PC-9 (cell line): ENCODE measurements at regions not wholly inside any gene's neighbourhood (a gene's known extent, or its start where the extent isn't known, plus 50 kb on each side); places are given as distances from the start of the nearest gene placed in this dataset.
"Not testable (repeated sequence)": the region's sequence is repeated elsewhere in the genome, so short reads cannot be mapped to it uniquely, and the experiment has no call there.

Experiments
- BruUV-seq: library from RNA; stranded (reverse); fragments of 400-500 nt; replicated peaks from 2 replicates; lab custom pipeline; 2021; lab: Mats Ljungman, UMichigan
- CTCF ChIA-PET: fragments of 300-600 bp; sonication (Branson Sonifier 250); formaldehyde crosslinking; loops from one replicate; lab custom pipeline; 2022; ENCODE audit warnings: antibody characterized with exemption; lab: Charles Lee
- POLR2A ChIA-PET: fragments of 300-600 bp; sonication (Branson Sonifier 250); formaldehyde crosslinking; loops from one replicate; lab custom pipeline; 2022; ENCODE audit warnings: antibody characterized with exemption; ENCODE audit not compliant: unreplicated experiment; lab: Charles Lee
- DNase-seq, 2 experiments: peaks; one replicate each; pipeline versions ENCODE4 v3.0.0 to v3.0.0-alpha.2; 2015 to 2022; ENCODE audit warnings: mixed read lengths in 1 of 2
- H2AFZ ChIP-seq: fragments of 200-600 bp; sonication (generic); 2 replicates; pipeline ENCODE4 v1.8.1; 2017; ENCODE audit warnings: antibody characterized with exemption
- H3F3A ChIP-seq: fragments of 200-600 bp; sonication (generic); 2 replicates; pipeline ENCODE4 v1.8.1; 2017; ENCODE audit warnings: antibody characterized with exemption, mild to moderate bottlenecking, low read depth; ENCODE audit not compliant: insufficient read depth
- H3K27ac ChIP-seq: fragments of 200-600 bp; sonication (generic); 2 replicates; pipeline ENCODE4 v1.6.1; 2016; ENCODE audit warnings: mixed run types
- H3K27me3 ChIP-seq: fragments of 200-600 bp; sonication (generic); 2 replicates; pipeline ENCODE4 v1.6.1; 2016; ENCODE audit warnings: low read depth, mixed run types; ENCODE audit not compliant: insufficient read depth
- H3K36me3 ChIP-seq: fragments of 200-600 bp; sonication (generic); 2 replicates; pipeline ENCODE4 v1.6.1; 2016; ENCODE audit warnings: low read depth, mixed run types
- H3K4me1 ChIP-seq: fragments of 200-600 bp; sonication (generic); replicated peaks from 2 replicates; pipeline ENCODE4 v1.6.1; 2016; ENCODE audit warnings: mixed run types; ENCODE audit not compliant: insufficient read depth
- H3K4me2 ChIP-seq: fragments of 200-600 bp; sonication (generic); 2 replicates; pipeline ENCODE4 v1.6.1; 2017; ENCODE audit warnings: mixed run types
- H3K4me3 ChIP-seq: fragments of 200-600 bp; sonication (generic); 2 replicates; pipeline ENCODE4 v1.6.1; 2016; ENCODE audit warnings: mixed run types
- H3K79me2 ChIP-seq: fragments of 200-600 bp; sonication (generic); 2 replicates; pipeline ENCODE4 v1.6.1; 2017; ENCODE audit warnings: low read depth, mixed run types
- H3K9me2 ChIP-seq: fragments of 200-600 bp; sonication (generic); 2 replicates; pipeline ENCODE4 v1.8.1; 2017; ENCODE audit warnings: mild to moderate bottlenecking; ENCODE audit not compliant: insufficient read depth
- H3K9me3 ChIP-seq: fragments of 200-600 bp; sonication (generic); 2 replicates; pipeline ENCODE4 v1.8.1; 2016; ENCODE audit warnings: low read depth; ENCODE audit not compliant: insufficient read depth
- H4K20me1 ChIP-seq: fragments of 200-600 bp; sonication (generic); 2 replicates; pipeline ENCODE4 v1.8.1; 2017; ENCODE audit not compliant: insufficient read depth
- CTCF ChIP-seq: fragments of 200-600 bp; sonication (generic); conservative IDR thresholded peaks from 2 replicates; pipeline ENCODE4 v1.6.1; 2017; ENCODE audit warnings: mixed run types, antibody characterized with exemption, mild to moderate bottlenecking, moderate library complexity
- EZH2 ChIP-seq: fragments of 200-600 bp; sonication (generic); IDR thresholded peaks from 2 replicates; pipeline ENCODE4 v1.8.0; 2017; ENCODE audit warnings: antibody characterized with exemption, low read depth
- intact Hi-C: fragments of 100-400 bp; cut with micrococcal nuclease; formaldehyde crosslinking; loops from one replicate; pipeline ENCODE4 v1.10.0; 2022; ENCODE audit not compliant: unreplicated experiment

GRCh38 chr2:8248623-8248957, 433.3 kb upstream of the ID2 start:
- no peaks in the 10 kb centered on the region for H3K9me2 ChIP-seq
- H3K27me3 ChIP-seq = peaks cover 47% of the 10 kb centered on the region
- POLR2A ChIA-PET = no interaction called here
- CTCF ChIA-PET = no interaction called here
- no peaks in the 10 kb centered on the region for H3K9me3 ChIP-seq
- intact Hi-C loops = no loop called here
- no peak for DNase-seq
- no peak for TF ChIP-seq CTCF
- TF ChIP-seq EZH2 = no peak
- no peak overlapping the region for H3K4me3 ChIP-seq
- no peaks in the 10 kb centered on the region for H3K36me3 ChIP-seq
- no peak overlapping the region for H2AFZ ChIP-seq
- H3K4me1 ChIP-seq = no peaks in the 10 kb centered on the region
- no peaks in the 10 kb centered on the region for H4K20me1 ChIP-seq
- no peaks in the 10 kb centered on the region for H3K79me2 ChIP-seq
- no peak overlapping the region for H3K4me2 ChIP-seq
- H3F3A ChIP-seq = no peaks in the 10 kb centered on the region
- H3K27ac ChIP-seq = no peak overlapping the region
- no TSS peak for BruUV-seq

- ChIA-PET POLR2A (no interaction called here), CTCF (no interaction called here)
- no peaks in the 10 kb centered on the region for H3K79me2 ChIP-seq
- no peaks in the 10 kb centered on the region for H3K9me3 ChIP-seq
- no peak overlapping the region for H3K27ac ChIP-seq
- H3F3A ChIP-seq = no peaks in the 10 kb centered on the region
- no peaks in the 10 kb centered on the region for H3K36me3 ChIP-seq
- no peak overlapping the region for H3K4me3 ChIP-seq
- H3K9me2 ChIP-seq = no peaks in the 10 kb centered on the region
- H2AFZ ChIP-seq = no peak overlapping the region
- TF ChIP-seq EZH2 = no peak
- TF ChIP-seq CTCF = no peak
- no peak overlapping the region for H3K4me2 ChIP-seq
- intact Hi-C loops = no loop called here
- H3K27me3 ChIP-seq = peaks cover 41% of the 10 kb centered on the region
- BruUV-seq = no TSS peak
- no peak for DNase-seq
- no peaks in the 10 kb centered on the region for H4K20me1 ChIP-seq
- H3K4me1 ChIP-seq = no peaks in the 10 kb centered on the region
Measured at GRCh38 chr2:8249141-8249540, 432.7 kb upstream of the ID2 start.

- H3K4me3 ChIP-seq = no peak overlapping the region
Measured at GRCh38 chr2:8249769-8250168, 432.1 kb upstream of the ID2 start.

GRCh38 chr2:8250290-8250689, 431.6 kb upstream of the ID2 start:
- POLR2A ChIA-PET, intact Hi-C loops, BruUV-seq: not testable (repeated sequence)

More at GRCh38 chr2:8249769-8250168, 432.1 kb upstream of the ID2 start:
- no peaks in the 10 kb centered on the region for H4K20me1 ChIP-seq
- POLR2A ChIA-PET = no interaction called here
- TF ChIP-seq EZH2 (no peak), CTCF (no peak)
- no peaks in the 10 kb centered on the region for H3F3A ChIP-seq
- CTCF ChIA-PET = no interaction called here
- no peaks in the 10 kb centered on the region for H3K9me2 ChIP-seq
- intact Hi-C loops = no loop called here
- H3K4me1 ChIP-seq = no peaks in the 10 kb centered on the region
- H3K27me3 ChIP-seq = peaks cover 40% of the 10 kb centered on the region
- no peaks in the 10 kb centered on the region for H3K9me3 ChIP-seq
- H3K27ac ChIP-seq = no peak overlapping the region
- BruUV-seq = no TSS peak
- no peak for DNase-seq
- no peak overlapping the region for H3K4me2 ChIP-seq
- no peaks in the 10 kb centered on the region for H3K36me3 ChIP-seq
- no peak overlapping the region for H2AFZ ChIP-seq
- no peaks in the 10 kb centered on the region for H3K79me2 ChIP-seq

More at GRCh38 chr2:8250290-8250689, 431.6 kb upstream of the ID2 start:
- H3K36me3 ChIP-seq, H3K4me2 ChIP-seq, H3K9me2 ChIP-seq, H3K4me1 ChIP-seq, H3K9me3 ChIP-seq, H3F3A ChIP-seq, CTCF ChIA-PET, H2AFZ ChIP-seq, H3K4me3 ChIP-seq, H3K27ac ChIP-seq, H3K79me2 ChIP-seq, DNase-seq, H4K20me1 ChIP-seq: not testable (repeated sequence)
- peaks cover 40% of the 10 kb centered on the region for H3K27me3 ChIP-seq
